Activated CD8-positive, alpha-beta memory T cell treated with anti-CD3 and anti-CD28 coated beads, Interleukin-2, amount 50 U/mL, for 48 hours (primary cell): ENCODE measurements at regions not wholly inside any gene's neighbourhood (a gene's known extent, or its start where the extent isn't known, plus 50 kb on each side); places are given as distances from the start of the nearest gene placed in this dataset.
"Not testable (repeated sequence)": the region's sequence is repeated elsewhere in the genome, so short reads cannot be mapped to it uniquely, and the experiment has no call there.

ENCODE experiments used
- DNase-seq: peaks from one replicate; pipeline ENCODE4 v3.0.0-alpha.2; 2020

GRCh38 chr1:146630302-146630701 lies 307.8 kb upstream of the NBPF12 start:
- not testable (repeated sequence) for DNase-seq

DNA sequence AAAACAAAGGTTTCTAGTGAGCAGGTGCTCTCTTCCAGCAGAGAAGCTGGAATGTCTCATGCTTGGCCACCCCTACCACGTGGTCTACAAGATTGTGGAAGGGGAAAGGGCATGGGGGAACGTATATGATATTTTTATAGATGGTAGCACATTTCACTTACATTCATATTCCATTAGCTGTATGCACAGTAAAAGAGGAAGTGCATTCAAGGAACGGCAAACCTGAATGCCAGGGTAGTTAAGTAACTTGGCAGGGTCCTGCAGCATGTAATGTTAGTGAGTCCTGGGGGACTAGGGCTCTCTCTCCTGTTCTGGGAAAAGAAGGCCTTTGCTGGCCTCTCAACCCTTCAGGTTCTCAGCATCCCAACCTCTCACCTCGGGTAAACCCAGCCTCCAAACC lies 319.5 kb upstream of the NBPF12 start:
- not testable (repeated sequence) for DNase-seq

DNA sequence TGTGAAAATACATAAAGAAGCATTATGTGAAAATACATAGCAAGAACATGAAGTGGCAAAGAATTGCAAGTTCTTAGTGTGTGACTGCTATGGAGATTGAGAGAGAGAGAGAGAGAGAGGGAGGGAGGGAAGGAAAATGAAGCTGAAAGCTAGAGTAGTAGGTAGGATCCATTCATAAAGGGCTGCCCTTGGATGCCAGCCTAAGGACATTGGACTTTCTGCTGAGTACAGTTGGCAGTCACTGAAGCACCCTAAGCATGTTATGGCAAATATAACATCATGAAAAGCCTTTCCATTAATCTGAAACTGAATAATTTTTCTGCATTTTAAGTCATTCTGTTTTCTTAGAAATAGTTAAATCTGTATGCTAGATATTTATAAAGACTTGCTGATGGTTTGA lies 333.4 kb upstream of the NBPF12 start:
- DNase-seq: not testable (repeated sequence)

DNA sequence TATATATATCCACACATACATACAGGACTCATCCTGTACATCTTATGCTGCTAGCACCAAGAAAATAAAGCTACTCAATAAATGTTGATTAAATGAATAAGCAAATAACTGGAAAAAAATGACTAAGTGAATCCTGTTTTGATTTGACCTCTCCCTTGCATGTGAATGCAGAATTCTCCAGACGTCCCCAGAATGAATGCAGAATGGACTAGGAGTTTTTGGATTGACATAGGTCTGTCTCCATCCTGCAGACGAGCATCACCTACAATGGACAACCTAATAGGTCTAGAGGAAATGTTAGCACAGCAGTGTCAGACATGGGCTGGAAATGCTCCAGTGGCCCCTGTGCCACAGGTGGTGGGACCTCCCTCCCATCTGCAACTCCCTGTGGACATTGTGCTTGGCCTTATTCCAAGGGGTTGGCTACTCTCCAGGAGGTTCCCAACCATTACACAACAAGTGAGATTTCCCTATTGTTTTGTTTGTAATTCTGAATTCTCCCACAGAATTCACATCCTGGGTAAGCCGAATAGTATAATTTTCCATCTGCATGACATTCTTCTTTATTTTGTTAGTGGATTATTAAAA lies 337.3 kb upstream of the NBPF12 start:
- not testable (repeated sequence) for DNase-seq

DNA sequence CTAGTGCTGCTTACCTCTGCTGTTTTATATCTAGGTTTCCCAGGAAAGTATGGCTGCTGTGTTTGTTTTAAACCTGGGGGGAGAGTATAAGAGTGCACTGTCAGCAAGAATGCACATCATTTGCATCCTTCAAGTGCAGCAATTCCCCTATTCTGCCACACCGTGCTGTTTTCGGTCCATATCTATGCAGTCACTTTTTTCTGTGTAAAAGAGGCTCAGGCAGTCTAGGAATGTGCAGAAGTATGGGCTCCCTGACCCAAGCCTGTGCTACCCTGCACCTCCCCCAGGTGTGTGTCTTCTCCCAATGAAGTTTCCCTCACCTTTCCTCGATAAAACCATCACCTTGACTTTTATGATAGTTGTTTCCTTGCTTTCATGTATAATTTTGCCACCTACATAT lies 338.2 kb upstream of the NBPF12 start:
- DNase-seq: not testable (repeated sequence)

DNA sequence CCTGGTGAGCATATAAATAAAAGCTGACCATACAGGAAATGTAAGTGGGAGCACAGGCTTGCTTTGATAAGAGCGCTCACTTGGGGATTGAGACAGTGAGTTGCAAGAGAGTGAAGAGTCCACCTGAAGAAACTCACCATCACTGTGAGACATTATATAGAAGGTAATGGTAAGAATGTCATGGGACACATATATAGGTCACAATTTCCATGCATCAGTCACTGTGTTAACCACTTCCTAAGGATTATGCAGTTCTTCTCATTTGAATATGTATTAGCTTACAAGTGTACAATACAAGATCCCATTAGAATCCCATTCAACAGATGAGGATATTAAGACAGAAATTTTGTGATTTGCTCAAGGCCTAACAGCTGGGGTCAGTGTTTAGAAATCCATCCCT lies 352.4 kb upstream of the NOTCH2NLA start:
- not testable (repeated sequence) for DNase-seq

DNA sequence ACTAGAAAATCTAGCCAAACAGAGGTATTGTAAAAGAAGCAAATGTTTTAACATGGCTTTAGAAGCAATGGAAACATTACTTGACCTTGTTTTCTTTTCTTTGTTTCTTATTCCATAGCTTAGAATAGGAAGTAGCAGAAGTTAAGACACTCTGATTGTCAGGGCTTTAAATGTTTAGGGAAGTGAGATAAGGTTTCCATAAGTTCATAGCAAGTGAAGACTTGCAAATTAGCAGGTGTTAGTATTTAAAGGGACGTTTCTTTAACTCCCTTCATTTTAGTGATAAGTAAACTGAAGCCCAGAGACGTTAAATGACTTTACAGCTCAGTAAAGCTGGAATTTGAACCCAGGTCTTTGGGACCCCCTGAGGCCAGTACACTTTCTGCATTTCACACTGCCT lies 338.7 kb upstream of the NOTCH2NLA start:
- not testable (repeated sequence) for DNase-seq

- not testable (repeated sequence) for DNase-seq
These were observed 329.2 kb upstream of the NOTCH2NLA start for GRCh38 chr1:146558032-146558431.

DNA sequence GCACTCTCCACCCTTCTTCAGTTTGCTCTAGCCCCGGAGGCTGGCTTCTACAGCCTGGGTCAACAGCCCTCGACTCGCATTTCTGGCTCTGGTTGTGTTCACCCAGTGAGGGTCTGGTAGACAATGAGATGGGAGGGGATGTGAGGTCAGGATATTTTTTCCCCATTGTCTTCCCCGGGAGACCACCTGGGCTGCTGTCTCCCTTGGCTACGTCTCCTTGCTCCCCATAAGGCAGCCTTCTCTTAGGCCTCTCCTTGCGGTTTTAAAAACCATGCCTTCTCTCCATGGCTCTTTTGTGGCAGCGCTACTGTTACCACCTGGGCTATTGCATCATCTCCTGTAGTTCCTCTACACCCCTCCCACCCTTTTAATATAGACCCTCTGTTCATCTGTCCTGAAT lies 327.6 kb upstream of the NOTCH2NLA start:
- not testable (repeated sequence) for DNase-seq

- DNase-seq: not testable (repeated sequence)
These were observed 323.6 kb upstream of the NOTCH2NLA start for GRCh38 chr1:146552414-146552813.

- not testable (repeated sequence) for DNase-seq
These were observed 319.9 kb upstream of the NOTCH2NLA start for GRCh38 chr1:146548684-146549083.

GRCh38 chr1:146546189-146546588 lies 317.4 kb upstream of the NOTCH2NLA start:
- DNase-seq: not testable (repeated sequence)

DNA sequence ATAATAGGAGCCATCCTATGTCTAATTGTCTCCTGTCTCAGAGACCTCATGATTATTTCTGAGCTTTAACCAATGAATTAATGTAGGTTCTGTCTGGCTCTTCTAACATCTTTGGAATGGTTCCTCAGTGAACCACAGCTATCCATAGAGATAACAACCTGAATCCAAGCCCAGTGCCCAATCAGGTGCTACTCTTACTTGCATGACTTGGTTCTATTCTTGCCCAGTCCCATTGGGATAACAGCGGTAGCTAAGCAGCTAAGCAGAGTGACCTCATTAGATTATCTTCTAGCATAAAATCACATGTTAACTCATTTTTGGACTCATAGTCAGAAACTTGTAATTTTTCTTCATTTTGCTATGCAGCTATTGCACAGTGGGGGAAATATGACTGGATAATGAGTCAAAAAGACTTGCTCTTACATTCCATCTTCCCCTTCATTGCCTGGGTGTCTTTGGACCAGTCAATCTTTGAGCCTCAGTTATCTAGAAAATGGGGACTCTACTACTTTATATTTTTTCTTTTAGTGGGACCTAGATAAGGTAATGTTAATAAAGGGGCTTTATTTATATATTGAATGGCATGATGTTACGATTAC lies 309.1 kb upstream of the NOTCH2NLA start:
- not testable (repeated sequence) for DNase-seq

GRCh38 chr1:146536028-146536427 lies 307.2 kb upstream of the NOTCH2NLA start:
- DNase-seq: not testable (repeated sequence)

GRCh38 chr1:146535575-146535974 lies 306.8 kb upstream of the NOTCH2NLA start:
- not testable (repeated sequence) for DNase-seq

GRCh38 chr1:146530958-146531357 lies 302.1 kb upstream of the NOTCH2NLA start:
- DNase-seq: not testable (repeated sequence)

DNA sequence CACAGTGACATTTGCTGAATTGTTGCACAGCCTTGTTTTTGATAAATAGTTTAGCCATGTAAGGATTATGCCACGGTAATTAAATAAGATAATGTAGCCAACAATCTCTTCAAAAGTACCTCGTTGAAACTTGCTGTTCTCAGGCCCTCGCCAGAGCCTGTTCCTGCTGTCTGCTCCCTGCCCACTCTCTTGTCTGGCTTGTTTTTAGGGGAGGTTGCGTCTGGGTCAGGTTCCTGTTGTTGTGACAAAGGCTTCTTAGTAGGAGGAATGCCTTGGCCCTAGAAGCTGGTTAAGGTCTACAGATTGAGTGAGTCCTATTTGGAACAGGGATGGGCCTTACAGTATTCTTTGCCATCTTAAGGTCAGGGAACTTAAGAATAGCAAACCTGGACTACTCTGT lies 294.0 kb upstream of the NOTCH2NLA start:
- DNase-seq: not testable (repeated sequence)

DNA sequence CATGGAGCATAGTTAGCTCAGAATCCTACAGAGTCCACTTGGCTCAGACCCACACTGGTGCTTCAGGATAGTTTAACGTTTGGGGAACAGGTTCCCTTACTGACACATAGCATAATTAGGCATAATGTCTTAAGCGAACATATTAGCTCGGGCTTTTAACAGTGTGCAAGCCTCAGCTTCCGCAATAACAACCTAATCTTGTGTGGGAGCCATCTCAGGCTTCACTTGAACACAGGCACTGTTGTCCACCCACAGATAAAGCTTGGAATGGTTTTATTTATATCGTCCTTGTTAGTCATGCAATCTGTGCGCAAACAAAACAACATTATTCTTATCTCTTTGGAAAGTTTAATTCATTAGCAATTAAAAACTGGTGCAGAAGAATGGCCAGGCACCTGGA lies 293.5 kb upstream of the NOTCH2NLA start:
- not testable (repeated sequence) for DNase-seq

DNA sequence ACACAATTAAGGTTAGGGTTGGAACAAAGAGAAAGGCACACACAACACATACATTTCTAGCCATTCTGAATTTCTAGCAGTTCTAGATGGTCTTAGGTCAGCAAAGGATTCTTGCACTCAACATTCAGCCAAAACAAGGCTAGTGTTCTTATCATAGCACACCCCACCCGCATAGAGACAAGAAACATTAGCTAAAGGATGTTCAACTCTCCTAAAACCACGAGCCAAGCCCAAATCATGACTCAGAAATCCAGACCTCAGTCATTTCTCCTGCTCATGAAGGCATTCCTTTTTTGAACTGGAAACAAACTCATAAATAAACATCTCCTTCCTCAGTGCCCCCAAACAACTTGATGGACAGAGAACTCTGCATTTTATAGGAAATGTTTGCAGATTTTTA lies 293.0 kb upstream of the NOTCH2NLA start:
- not testable (repeated sequence) for DNase-seq

GRCh38 chr1:146513754-146514153 lies 284.9 kb upstream of the NOTCH2NLA start:
- DNase-seq: not testable (repeated sequence)

- DNase-seq: not testable (repeated sequence)
These were observed 282.4 kb upstream of the NOTCH2NLA start for GRCh38 chr1:146511047-146511777.

DNA sequence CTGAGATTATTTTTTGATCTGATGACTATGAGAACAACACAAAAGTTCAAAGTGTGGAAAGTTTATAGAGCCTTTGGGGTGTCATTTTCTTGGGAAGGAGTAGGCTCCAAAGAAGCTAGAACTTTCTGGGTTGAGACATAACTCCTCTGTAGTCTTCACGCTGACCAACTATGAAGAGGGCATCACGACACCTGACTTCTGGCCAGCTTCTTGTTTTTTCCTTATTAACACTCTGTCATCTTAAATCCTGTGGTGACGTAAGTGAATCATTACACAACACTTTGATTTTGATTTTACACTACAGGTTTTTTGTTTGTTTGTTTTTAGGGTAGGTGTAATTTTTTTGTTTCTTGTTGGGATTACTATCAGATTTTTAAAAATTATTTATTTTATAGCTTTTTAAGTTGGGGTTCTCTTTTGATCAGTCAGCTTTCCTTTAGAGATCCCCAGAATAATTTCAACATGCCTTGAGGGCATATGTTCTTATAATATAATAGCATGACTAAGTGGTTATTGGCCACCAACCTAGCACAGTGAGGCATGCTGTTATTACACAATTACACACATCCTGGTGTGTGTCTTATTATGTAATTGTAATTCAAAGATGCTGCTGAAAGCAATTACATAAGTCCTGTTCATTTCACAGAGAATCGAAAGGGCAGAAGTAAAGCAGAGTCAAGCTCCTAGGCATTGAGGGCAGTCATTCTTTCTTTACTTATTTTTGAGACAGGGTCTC lies 281.6 kb upstream of the NOTCH2NLA start:
- not testable (repeated sequence) for DNase-seq

DNA sequence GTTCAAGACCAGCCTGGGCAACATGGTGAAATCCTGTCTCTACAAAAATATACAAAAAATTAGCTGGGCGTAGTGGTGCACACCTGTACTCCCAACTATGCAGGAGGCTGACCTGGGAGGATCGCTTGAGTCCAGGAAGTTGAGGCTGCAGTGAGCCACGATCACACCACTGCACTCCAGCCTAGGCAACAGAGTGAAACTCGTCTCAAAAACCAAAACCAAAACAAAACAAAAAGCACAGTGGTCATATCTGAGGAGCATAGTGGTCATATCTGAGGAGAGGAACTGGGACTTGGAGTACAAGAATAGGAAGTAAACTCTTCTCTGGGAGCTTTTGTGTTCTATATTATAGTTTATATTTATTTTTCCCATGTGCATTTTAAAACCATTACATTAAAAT lies 275.3 kb upstream of the NOTCH2NLA start:
- not testable (repeated sequence) for DNase-seq
